HepG2 (cell line): ENCODE measurements at regions not wholly inside any gene's neighbourhood (a gene's known extent, or its start where the extent isn't known, plus 50 kb on each side); places are given as distances from the start of the nearest gene placed in this dataset.

Experiments
- ATF2 ChIP-seq: sonication (generic); formaldehyde crosslinking; IDR thresholded peaks from 2 replicates; pipeline ENCODE4 v1.4.0; 2020; ENCODE audit warnings: missing genetic modification reagents
- CBX2 ChIP-seq, 2 experiments: fragments of 200-600 bp in 1 of 2; sonication (generic); formaldehyde crosslinking in 1 of 2; IDR thresholded peaks; 2 replicates each; pipeline versions ENCODE4 v1.7.0 to v1.8.1; 2018 to 2022; ENCODE audit warnings: low read depth in 2 of 2, low read length in 1 of 2, mild to moderate bottlenecking in 1 of 2, missing genetic modification reagents in 1 of 2
- MLLT10 ChIP-seq: sonication (generic); formaldehyde crosslinking; IDR thresholded peaks from 2 replicates; pipeline ENCODE4 v1.4.0; 2020; ENCODE audit warnings: missing genetic modification reagents
- MTA1 ChIP-seq: sonication (generic); formaldehyde crosslinking; IDR thresholded peaks from 2 replicates; pipeline ENCODE4 v1.4.0; 2020; ENCODE audit warnings: missing genetic modification reagents, mild to moderate bottlenecking, borderline replicate concordance
- MXI1 ChIP-seq: IDR thresholded peaks from 3 replicates; pipeline ENCODE4 v1.6.1; 2012; ENCODE audit warnings: low read depth, low read length, inconsistent platforms, borderline replicate concordance
- NCOA2 ChIP-seq: sonication (generic); formaldehyde crosslinking; IDR thresholded peaks from 2 replicates; pipeline ENCODE4 v1.8.0; 2022; ENCODE audit warnings: inconsistent platforms
- NR3C1 ChIP-seq: sonication (generic); formaldehyde crosslinking; IDR thresholded peaks from 2 replicates; pipeline ENCODE4 v1.4.0; 2020; ENCODE audit warnings: missing genetic modification reagents
- PREB ChIP-seq: sonication (generic); formaldehyde crosslinking; IDR thresholded peaks from 2 replicates; pipeline ENCODE4 v1.4.0; 2020; ENCODE audit warnings: missing genetic modification reagents
- RARA ChIP-seq: IDR thresholded peaks from 2 replicates; pipeline ENCODE4 v1.6.1; 2016; ENCODE audit warnings: missing genetic modification reagents, missing compliant biosample characterization
- REL ChIP-seq: sonication (generic); formaldehyde crosslinking; conservative IDR thresholded peaks from 2 replicates; pipeline ENCODE4 v1.8.0; 2022; ENCODE audit warnings: mild to moderate bottlenecking, missing genetic modification reagents, moderate library complexity
- SMARCC2 ChIP-seq: fragments of 450-650 bp; IDR thresholded peaks from 2 replicates; pipeline ENCODE4 v1.6.1; 2017; ENCODE audit warnings: antibody characterized with exemption, mild to moderate bottlenecking
- SNRNP70 ChIP-seq: fragments of 200-400 bp; formaldehyde crosslinking; IDR thresholded peaks from 2 replicates; pipeline ENCODE4 v1.6.1; 2017; ENCODE audit warnings: mild to moderate bottlenecking, low read depth, low read length, moderate library complexity
- ZNF318 ChIP-seq: sonication (generic); formaldehyde crosslinking; IDR thresholded peaks from 2 replicates; pipeline ENCODE4 v1.4.0; 2020; ENCODE audit warnings: mild to moderate bottlenecking, missing genetic modification reagents
- ZNF567 ChIP-seq: sonication (generic); formaldehyde crosslinking; IDR thresholded peaks from 2 replicates; pipeline ENCODE4 v1.8.1; 2023; ENCODE audit warnings: mild to moderate bottlenecking, missing genetic modification reagents, borderline replicate concordance

- TF ChIP-seq MXI1 (no peak), NR3C1 (CRISPR knock-in tag) (no peak), NCOA2 (no peak), CBX2 (IDR thresholded peaks at IDR 0.05; ENCODE audit: low read depth, low read length) (no peak), CBX2 (CRISPR knock-in tag; IDR thresholded peaks at IDR 0.05; ENCODE audit: low read depth) (no peak), SMARCC2 (no peak), MLLT10 (CRISPR knock-in tag) (no peak), PREB (CRISPR knock-in tag) (no peak), ATF2 (CRISPR knock-in tag) (no peak), MTA1 (CRISPR knock-in tag) (no peak), SNRNP70 (no peak), ZNF567 (no peak), ZNF318 (CRISPR knock-in tag) (no peak), REL (CRISPR knock-in tag) (no peak), RARA (CRISPR knock-in tag) (no peak)
These were observed 89.8 kb downstream of the TMEM215 start for GRCh38 chr9:32873131-32873530.
